Hematopoietic multipotent progenitor cell (in vitro differentiated cells): ENCODE measurements at regions not wholly inside any gene's neighbourhood (a gene's known extent, or its start where the extent isn't known, plus 50 kb on each side); places are given as distances from the start of the nearest gene placed in this dataset.

Experiments used
- DNase-seq, 3 donors: peaks; one replicate each; pipeline ENCODE4 v3.0.0-alpha.2; 2011 to 2015; ENCODE audit warnings: low read depth in 2 of 3, low spot score in 2 of 3

DNA sequence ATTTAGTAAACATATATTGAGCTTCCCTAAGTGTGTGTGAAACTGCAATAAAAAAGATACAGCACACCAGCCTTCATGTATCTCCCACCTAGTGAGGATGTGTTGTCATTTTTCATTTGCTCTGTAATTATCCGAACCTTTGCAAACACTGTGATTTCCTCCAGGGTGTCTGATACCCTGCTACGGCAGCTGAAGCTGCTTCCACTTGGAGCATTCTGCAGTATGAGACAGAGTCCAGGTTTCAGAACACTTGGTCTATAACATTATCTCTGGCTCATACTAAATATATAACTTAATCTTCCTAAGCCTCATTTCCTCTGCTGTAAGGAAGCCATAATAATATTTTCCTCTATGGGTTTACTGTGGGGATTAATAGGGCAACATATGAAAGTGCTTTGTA is 1338.1 kb upstream of the SLC10A2 start:
- DNase-seq: no peak

DNA sequence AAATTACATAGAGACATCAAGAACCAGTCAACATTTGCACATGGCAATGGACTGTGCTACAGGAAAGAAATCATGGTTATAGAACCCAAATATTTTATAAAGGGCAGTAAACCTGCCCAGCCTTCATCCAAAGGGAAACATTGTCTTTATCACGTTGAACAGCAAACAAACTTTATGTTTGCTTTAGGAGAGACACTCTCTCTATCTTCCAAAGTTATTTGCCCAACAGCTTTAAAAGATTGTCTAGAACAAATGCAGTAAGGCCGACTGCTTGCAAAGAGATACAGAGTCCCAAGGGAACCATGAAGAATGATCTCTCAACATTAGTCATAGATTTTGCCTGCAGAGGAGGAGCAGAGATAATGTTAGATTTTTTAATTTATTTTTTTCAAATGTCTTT is 1323.5 kb upstream of the SLC10A2 start:
- DNase-seq: no peak

DNA sequence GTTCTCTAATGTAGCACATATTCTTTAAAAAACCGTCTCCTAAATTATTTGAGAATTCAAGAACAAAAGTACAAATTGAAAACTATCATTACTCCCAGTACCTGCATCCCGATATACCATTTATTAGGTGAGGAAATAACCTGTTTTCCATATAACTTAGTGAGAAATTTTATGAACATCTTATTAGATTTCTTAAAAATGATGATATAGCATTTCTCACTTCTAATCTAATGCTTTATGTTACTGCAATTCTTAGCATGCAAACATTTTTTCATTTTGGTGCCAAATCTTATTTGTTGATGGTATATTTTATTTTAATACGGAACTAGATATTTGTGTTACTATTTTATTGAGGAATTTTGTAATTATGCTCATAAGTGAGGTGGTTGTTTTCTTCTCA is 1321.3 kb upstream of the SLC10A2 start:
- DNase-seq: no peak

DNA sequence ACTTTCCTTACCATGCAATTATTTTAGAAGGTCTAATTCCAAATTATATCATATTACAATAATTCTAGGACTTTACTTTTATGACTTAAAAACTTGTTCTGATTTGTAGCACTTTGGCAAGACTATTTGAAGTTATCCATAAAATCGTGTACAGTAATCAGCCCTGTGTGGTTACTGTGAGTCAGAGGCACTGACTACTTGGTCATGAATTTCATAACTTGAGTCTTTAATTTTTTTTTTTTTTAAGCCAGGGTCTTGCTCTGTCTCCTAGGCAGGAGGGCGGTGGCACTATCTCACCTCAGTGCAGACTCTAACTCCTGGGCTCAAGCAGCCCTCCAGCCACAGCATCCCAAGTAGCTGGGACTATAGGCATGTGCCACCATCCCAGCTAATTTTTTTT is 1319.2 kb upstream of the SLC10A2 start:
- DNase-seq: no peak

DNA sequence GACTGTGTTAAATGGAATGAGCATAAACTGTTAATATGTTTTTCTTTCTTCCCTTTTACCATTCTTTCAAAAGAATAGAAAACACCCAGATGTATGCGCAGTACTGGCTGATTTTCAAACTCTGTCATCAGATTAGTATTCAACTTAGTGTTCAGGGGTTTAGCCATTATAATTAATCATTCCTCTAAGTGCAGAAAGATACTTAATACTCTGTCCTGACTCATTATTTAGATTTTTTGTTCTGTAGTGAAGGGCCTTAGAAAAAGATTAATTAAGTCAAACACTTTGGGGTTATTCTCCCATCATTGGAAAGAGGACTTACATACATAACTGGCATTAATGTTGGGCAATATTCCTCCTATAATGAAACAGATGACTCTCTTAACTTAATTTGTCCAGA is 1316.7 kb upstream of the SLC10A2 start:
- DNase-seq: no peak

DNA sequence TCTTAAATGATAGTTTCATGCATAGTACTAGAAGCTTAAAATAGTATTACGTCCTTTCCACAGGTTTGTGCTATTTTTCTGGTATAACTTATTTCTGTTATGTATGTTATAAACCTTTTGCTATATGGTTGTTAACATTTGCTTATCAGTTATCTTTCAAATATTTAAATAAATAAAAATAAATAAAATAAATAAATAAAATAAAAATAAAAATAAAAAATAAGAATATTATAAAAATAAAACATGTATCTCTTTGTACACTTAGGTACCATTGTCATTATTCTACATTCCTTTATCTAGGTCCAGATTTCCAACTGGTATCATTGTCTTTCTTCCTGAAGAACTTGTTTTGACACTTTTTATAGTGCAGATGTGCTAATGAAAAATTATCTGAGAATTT is 1310.4 kb upstream of the SLC10A2 start:
- DNase-seq: no peak

DNA sequence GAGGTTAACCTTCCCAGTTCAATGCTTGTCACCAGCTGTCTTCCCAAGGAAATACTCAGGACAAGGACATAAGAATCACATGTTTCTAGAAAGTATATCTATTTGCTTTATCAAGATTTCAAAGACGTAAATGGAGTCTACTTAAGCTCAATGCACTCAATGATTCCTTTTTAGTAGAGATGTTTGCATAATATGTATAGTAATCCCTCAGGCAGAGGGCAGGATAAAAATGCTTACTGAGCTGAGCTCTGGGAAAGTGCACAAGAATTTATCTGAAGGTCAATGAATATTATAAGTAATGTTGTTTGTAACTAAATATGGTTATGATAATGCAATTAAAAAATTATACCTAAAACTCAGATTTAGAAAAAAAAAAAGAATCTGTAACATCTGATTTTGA is 1309.4 kb upstream of the SLC10A2 start:
- DNase-seq: no peak

DNA sequence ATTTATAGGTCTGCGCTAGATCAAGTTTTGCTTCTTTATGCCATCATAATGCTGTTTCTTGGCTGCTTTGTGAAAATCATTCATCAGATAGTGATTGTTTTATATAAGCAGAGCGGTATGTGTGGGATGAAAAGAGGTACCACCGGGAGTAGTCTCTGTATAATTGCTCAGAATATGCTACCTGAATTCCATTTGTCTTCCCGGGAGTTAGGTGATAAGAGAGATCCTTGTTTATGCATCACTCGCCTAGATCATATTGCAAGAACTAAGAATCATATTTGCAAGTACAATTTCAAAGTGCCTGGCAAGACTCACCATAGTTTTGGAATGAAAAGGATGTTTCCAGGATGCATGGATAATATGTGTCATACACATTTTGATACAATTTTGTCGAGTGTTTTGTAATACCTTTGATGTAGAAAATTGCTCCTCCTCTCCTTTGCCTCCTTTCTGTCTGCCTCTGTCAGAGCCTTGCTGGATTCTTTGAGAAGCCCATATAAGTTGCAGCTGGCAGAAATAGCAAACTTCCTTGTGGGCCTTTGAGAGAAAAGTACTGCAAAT is 1306.0 kb upstream of the SLC10A2 start:
- no peak for DNase-seq

DNA sequence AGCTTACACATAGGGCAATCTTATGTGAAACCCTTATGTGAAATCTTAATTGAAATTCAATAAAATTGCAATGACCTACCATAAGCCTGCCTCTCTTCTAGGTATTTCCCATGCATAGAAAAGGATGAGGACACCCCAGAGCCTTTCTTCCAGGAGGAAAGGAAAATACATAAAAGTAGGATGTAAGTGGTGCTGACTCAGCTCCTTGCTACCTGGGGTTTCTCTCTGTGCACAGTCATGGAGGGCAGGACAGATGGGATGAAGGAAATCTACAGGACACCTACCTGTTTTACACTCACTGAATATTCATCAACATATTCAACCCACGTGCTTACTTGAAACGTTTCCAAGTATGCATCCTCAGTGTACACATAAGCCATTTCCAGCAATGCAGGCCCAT is 1299.2 kb upstream of the SLC10A2 start:
- no peak for DNase-seq

DNA sequence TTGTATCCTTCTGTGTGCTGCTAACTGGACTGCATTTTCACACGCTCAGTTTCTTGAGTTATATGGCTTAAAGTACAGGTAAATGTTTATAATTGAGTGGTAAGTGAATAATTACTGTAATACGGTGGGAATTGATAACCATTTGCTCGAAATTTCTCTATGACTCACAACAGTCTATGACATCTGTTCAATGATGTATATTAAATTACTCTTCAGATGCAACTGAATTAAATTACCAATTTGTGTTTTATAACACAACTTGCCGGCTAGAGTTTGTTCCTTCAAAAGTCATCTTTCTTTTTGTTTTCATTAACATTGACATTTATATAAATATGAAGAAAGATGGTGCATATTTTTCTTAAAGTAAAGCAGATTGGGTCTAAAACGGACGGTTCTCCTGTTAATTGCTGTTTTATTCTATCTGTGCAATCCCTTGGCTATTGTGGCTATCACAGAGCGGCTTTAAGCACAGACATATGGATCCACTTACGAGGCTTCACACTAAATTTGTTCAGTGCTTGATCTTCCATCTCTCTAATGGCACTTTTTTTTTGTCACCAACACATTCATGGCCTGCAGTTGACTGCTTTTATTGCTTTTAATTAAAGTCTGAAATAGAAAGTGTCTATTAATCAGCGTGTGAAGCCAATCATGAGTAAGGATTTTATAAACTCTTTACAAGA is 1291.6 kb upstream of the SLC10A2 start:
- no peak for DNase-seq

DNA sequence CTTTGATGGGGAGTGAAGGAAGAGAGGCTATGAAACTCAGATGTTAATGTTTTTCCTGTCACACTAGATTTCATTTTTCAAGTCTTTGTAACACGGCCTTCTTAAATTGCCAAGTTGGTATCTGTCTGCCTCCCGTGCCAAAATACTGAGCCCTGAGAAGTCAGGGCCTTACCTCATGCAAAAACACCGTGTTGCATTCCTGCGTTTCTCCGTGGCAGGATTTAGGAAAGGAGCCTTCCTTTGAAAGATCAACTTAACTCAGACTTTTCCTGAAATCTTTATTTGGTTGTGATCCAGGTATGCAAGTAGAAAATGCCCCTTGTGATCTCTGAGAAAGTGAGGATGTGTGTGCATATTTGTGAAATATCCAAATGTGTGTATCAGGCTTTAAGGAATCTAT is 1291.0 kb upstream of the SLC10A2 start:
- DNase-seq: no peak

DNA sequence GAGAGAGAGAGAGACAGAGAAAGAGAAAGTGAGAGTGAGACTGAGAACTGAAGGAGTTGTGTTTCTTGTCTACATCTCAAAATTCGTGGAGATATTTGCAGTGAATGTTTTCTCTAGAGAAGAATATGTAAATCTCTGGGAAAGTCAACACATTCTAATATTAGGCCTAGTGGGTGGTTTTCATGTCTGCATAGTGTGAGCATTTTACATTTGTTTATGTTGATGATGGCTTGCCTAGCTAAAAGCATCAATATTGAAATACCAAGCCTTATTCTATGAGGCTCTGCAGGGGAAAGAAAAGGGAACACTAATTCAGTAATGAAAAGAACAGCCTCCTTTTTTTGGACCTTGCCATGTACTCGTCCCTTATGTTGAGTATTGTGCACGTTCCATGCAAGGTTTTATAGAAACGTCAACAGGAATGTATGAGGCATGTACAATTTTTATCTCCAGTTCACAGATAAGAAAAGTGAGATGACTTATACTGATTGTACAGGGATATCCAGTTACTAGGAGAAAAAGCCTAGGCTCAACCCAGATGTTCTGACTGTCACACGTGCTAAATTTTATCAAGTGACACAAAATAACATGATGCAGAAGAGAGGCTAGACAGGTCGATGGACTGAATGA is 1288.9 kb upstream of the SLC10A2 start:
- DNase-seq: no peak

DNA sequence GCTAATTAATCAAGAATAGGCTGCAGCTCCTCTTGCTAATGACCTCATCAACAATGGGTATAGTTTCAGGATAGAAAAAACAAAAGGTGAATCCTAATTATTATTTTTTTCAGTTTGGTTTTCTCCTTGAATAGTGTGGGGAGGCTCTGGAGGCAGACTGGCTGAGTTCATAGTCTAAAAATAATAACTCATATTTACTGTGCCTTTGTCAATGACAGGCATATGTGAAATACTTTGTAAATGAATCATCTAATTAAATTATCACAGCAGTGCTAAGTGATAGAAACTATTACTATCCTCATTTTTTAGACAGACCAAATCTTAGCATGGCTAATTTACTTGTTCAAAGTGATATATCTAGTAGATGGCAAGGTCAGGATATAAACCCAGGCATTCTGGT is 1261.0 kb upstream of the SLC10A2 start:
- no peak for DNase-seq

DNA sequence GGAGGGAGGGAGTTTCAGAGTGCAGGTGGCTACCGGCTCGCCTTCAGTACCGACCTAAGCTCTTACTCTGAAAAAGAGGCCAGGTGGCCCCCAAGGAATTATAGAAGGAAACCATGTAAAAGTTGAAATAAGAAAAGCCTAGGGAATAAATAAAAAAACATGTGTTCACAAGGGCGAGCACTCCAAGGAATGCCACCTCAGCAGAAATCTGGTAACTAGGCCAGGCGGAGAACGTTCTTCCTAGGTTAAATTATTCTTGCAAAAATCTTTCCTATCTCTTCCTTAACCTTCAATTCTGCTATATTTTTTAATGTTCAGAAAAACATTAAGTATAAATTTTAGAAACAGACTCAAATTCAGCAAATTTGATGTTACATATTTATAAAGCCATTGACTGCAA is 1260.3 kb upstream of the SLC10A2 start:
- DNase-seq: no peak

DNA sequence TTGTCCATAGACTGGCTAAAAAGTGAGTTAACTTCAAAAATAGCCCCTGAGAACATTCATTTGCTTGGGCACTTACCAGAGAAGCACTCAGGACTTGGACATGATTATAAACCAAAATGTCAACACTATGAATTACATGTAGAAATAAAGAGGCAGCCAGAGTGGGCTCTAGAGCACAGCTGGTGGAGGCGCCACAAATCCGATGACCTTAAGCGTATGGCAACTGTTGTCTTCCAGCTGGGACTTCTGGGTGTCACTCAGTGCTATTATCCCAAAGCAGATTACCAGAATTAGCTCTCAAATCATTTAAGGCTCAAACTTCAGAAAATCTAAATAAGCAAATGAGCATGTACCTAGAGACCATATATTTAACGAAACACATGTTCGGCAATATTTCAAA is 1255.5 kb upstream of the SLC10A2 start:
- no peak for DNase-seq

DNA sequence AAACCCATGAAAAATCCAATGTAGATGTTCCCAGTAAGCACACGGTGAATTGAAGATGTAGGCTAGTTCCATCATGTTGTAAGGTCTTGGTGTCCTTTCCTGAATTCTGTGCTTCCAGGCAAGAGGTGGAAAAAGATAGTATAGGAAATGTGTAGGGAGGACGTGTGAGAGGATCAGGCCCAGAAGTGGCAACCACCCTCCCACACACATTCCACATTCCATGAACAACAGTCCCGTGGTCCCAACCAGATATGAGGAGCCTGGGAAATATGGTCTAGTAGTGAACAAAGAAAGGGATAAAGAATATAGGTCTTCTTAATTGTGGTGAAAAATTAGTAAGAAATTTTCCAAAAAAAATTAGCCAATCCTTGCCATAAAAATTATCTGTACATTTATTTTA is 1254.2 kb upstream of the SLC10A2 start:
- no peak for DNase-seq

DNA sequence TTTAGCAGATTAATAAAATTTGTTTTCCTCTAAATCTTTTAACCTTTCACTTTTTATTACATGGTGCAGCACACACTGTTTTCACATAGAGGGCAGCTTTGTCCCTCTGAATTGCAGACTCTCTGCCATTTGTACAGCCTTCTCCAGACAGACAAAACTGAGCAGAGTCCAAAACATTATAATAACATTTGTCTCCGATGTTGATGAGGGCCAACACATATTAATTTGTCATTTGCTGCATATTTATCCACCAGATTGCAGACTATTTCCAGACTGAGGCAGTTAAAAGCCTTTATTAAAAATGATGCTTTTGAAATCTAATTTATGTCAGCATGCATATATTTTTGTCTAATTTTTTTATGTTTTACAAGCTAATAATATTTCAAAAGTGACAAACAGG is 1251.9 kb upstream of the SLC10A2 start:
- DNase-seq: no peak

DNA sequence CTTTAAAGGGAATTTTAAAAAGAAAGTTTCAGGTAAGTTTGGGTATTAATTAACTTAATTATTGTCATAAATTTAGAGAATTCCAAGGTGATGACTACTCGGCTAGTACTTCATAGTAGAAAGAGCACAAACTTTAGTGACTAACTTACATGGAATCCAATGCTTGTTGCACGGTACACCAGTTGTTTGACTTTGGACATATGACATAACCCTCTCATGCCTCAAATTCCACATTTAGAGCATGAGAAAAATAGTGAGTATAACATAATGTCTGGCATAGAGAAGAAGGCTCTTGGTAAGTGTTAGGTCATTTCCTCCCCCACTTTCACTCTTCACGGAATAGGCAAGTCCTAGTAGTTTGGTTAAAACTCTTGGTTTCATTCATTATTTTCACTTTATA is 1249.4 kb upstream of the SLC10A2 start:
- DNase-seq: no peak

DNA sequence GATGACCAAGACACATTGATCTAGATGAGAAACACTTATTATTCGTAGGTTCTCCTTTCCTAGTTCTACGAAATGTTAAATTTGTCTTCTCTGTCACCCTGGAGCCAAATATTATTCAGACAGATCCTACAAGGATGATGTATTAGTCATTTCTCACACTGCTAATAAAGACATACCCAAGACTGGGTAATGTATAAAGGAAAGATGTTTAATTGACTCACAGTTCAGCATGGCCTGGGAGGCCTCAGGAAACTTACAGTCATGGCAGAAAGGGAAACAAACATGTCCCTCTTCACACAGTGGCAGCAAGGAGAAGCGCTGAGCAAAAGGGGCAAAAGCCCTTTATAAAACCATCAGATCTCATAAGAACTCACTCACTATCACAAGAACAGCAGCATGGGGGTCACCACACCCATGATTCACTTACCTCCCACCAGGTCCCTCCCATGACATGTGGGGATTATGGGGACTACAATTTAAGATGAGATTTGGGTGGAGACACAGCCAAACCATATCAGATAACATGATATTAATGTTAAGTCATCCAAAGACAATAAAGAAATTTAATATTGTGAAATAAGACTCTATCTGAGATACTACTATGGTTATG is 1248.8 kb upstream of the SLC10A2 start:
- no peak for DNase-seq

DNA sequence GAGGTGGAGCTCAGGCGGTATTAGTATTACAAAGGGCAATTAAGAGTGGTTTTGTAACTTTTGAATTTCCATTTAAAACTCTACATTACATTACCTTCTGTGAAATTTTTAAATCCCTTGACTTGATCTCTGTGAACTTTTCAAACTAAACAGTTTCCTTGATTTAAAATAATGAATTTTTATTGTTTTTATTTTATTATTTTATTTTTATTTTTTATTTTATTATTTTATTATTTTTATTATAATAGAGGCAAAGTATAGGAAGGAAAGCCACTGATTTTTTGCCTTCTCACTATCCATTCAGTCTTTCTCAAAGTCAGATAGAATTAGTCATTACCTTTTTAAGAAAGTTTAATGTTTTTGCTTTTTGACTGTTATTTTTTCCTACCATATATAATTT is 1248.1 kb upstream of the SLC10A2 start:
- no peak for DNase-seq

DNA sequence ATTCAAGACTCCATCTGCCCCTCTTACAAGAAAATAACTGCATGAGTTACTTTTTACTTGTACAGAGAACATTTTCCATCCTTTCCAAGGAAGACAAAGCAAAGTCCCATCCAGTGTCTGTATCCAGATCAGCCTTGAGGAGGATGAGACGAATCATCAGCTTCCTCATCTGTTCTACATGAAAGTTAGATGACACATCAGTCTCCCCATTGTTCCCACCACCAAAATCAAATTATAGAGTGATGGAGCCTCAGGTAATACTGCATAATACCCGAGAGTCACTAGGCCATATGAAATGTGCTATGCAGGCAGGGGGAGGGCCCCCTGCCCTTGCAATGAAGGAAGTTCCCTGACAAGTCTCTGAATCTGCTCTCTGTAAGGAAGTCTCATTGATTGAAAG is 1244.6 kb upstream of the SLC10A2 start:
- no peak for DNase-seq

DNA sequence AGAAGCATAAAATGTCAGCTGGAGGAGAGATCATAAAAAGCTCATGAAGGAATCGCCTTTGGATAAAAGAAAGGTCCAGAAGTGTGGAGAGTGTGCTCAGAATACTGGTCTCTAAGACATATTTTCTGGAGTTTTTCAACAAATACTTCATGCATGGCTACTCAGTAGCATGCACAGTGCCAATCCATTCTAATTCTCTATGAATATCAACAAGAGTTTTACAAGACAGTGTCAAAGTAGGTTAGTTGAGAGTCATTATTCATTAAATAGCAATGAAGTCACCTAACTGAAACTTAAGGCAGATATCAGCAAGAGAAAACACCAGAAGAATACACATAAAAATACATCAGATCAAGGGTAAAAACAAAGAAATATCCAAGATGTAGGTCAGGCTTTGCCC is 1243.2 kb upstream of the SLC10A2 start:
- no peak for DNase-seq
